Fibroblast of lung (primary cell): ENCODE measurements at regions not wholly inside any gene's neighbourhood (a gene's known extent, or its start where the extent isn't known, plus 50 kb on each side); places are given as distances from the start of the nearest gene placed in this dataset.

Experiments used
- DNase-seq, 2 donors: peaks; one replicate each; pipeline versions ENCODE4 v3.0.0 to v3.0.0-alpha.2; 2010; ENCODE audit warnings: low read depth in 2 of 2
- H2AFZ ChIP-seq: 2 replicates; pipeline ENCODE4 v1.5.1; 2012; ENCODE audit warnings: low read length, control low read depth, inconsistent platforms
- H3K27ac ChIP-seq: 2 replicates; pipeline ENCODE4 v1.5.1; 2011; ENCODE audit warnings: low read length, control low read depth; ENCODE audit not compliant: insufficient read depth
- H3K27me3 ChIP-seq: 2 replicates; pipeline ENCODE4 v1.5.1; 2011; ENCODE audit warnings: mild to moderate bottlenecking, low read length; ENCODE audit not compliant: control insufficient read depth, insufficient read depth
- H3K36me3 ChIP-seq: 2 replicates; pipeline ENCODE4 v1.5.1; 2011; ENCODE audit warnings: low read length; ENCODE audit not compliant: control insufficient read depth, insufficient read depth
- H3K4me1 ChIP-seq: 2 replicates; pipeline ENCODE4 v1.5.1; 2011; ENCODE audit warnings: low read length; ENCODE audit not compliant: control insufficient read depth, insufficient read depth; ENCODE audit errors: extremely low read depth
- H3K4me2 ChIP-seq: 2 replicates; pipeline ENCODE4 v1.5.1; 2011; ENCODE audit warnings: low read length, control low read depth; ENCODE audit not compliant: insufficient read depth; ENCODE audit errors: extremely low read depth
- H3K4me3 ChIP-seq, 4 experiments: fragments of 200-600 bp in 1 of 4; sonication (generic) in 1 of 4; replicated peaks in 1 of 4; 2 replicates each; pipeline ENCODE4 v1.5.1; 2011 to 2016; ENCODE audit warnings: low read length in 4 of 4, low read depth in 3 of 4, mild to moderate bottlenecking in 3 of 4, control low read depth in 2 of 4, inconsistent platforms in 1 of 4, mixed read lengths in 1 of 4; ENCODE audit not compliant: insufficient read depth in 1 of 4; ENCODE audit errors: control extremely low read depth in 1 of 4
- H3K79me2 ChIP-seq: 2 replicates; pipeline ENCODE4 v1.5.1; 2012; ENCODE audit warnings: mild to moderate bottlenecking, low read length, inconsistent platforms; ENCODE audit not compliant: control insufficient read depth, insufficient read depth
- H3K9ac ChIP-seq: 2 replicates; pipeline ENCODE4 v1.5.1; 2011; ENCODE audit warnings: mild to moderate bottlenecking, low read length, control low read depth; ENCODE audit not compliant: insufficient read depth
- H3K9me3 ChIP-seq: 2 replicates; pipeline ENCODE4 v1.5.1; 2012; ENCODE audit warnings: low read depth, low read length; ENCODE audit not compliant: control insufficient read depth, insufficient read depth
- H4K20me1 ChIP-seq: 2 replicates; pipeline ENCODE4 v1.5.1; 2011; ENCODE audit warnings: low read length; ENCODE audit not compliant: control insufficient read depth, insufficient read depth; ENCODE audit errors: extremely low read depth
- EZH2 ChIP-seq: IDR thresholded peaks from 2 replicates; pipeline ENCODE4 v1.5.1; 2012; ENCODE audit warnings: low read length, control low read depth, mild to moderate bottlenecking; ENCODE audit errors: missing control alignments
- TF ChIP-seq, protein P1 (sequence below), 2 donors: IDR thresholded peaks in 1 of 2; conservative IDR thresholded peaks in 1 of 2; 1 replicate in 1 of 2; 2 replicates in 1 of 2; pipeline ENCODE4 v1.5.1; 2011 to 2012; ENCODE audit warnings: low read length in 2 of 2, control low read depth in 1 of 2, inconsistent platforms in 1 of 2, low read depth in 1 of 2, mild to moderate bottlenecking in 1 of 2

DNA sequence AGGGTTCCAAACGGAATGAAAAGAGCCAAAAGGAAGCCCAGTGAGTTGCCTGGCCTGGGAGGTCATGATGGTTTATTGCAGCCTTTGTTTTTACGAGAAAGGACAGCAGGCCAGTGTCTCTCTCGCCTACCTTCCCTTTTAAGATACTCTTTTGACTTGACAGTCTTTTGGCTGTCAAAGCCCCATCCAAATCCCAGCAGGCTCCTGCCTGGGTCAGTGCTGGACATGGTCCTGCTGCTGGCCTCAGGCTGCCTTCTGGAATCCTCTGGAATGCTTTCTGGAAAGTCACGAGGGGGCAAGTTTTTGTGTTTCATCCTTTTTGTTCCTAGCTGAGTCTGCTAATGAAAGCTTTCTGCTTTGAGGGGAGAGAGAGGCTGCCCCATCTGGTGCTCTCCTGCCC, 444.8 kb downstream of the OLFM4 start:
- Histone ChIP-seq H3K9ac (no peak overlapping the region), H3K9me3 (no peaks in the 10 kb centered on the region), H3K27ac (no peak overlapping the region), H2AFZ (no peak overlapping the region), H3K4me3 (no peak overlapping the region), H3K36me3 (no peaks in the 10 kb centered on the region), H4K20me1 (no peaks in the 10 kb centered on the region), H3K4me2 (no peak overlapping the region), H3K27me3 (no peaks in the 10 kb centered on the region), H3K79me2 (no peaks in the 10 kb centered on the region), H3K4me1 (no peaks in the 10 kb centered on the region)
- TF ChIP-seq, protein P1, sequence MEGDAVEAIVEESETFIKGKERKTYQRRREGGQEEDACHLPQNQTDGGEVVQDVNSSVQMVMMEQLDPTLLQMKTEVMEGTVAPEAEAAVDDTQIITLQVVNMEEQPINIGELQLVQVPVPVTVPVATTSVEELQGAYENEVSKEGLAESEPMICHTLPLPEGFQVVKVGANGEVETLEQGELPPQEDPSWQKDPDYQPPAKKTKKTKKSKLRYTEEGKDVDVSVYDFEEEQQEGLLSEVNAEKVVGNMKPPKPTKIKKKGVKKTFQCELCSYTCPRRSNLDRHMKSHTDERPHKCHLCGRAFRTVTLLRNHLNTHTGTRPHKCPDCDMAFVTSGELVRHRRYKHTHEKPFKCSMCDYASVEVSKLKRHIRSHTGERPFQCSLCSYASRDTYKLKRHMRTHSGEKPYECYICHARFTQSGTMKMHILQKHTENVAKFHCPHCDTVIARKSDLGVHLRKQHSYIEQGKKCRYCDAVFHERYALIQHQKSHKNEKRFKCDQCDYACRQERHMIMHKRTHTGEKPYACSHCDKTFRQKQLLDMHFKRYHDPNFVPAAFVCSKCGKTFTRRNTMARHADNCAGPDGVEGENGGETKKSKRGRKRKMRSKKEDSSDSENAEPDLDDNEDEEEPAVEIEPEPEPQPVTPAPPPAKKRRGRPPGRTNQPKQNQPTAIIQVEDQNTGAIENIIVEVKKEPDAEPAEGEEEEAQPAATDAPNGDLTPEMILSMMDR (conservative IDR thresholded peaks at IDR 0.05 in 1 of 2, IDR thresholded peaks at IDR 0.05 in 1 of 2; ENCODE audit: low read depth in 1 of 2, low read length in 2 of 2), result no peak
- TF ChIP-seq EZH2, result no peak
- DNase-seq, result no peak

GRCh38 chr13:53474878-53475277, 446.3 kb downstream of the OLFM4 start:
- Histone ChIP-seq H4K20me1 (no peaks in the 10 kb centered on the region), H3K9ac (no peak overlapping the region), H3K36me3 (no peaks in the 10 kb centered on the region), H2AFZ (no peak overlapping the region), H3K4me1 (no peaks in the 10 kb centered on the region), H3K27me3 (no peaks in the 10 kb centered on the region), H3K79me2 (no peaks in the 10 kb centered on the region), H3K4me3 (no peak overlapping the region), H3K9me3 (no peaks in the 10 kb centered on the region), H3K27ac (no peak overlapping the region), H3K4me2 (no peak overlapping the region)
- TF ChIP-seq, protein P1 (conservative IDR thresholded peaks at IDR 0.05 in 1 of 2, IDR thresholded peaks at IDR 0.05 in 1 of 2; ENCODE audit: low read depth in 1 of 2, low read length in 2 of 2), result no peak
- no peak for TF ChIP-seq EZH2
- no peak for DNase-seq

- Histone ChIP-seq H3K9ac (no peak overlapping the region), H3K27me3 (no peaks in the 10 kb centered on the region), H3K4me2 (no peak overlapping the region), H3K36me3 (no peaks in the 10 kb centered on the region), H3K4me3 (no peak overlapping the region), H4K20me1 (no peaks in the 10 kb centered on the region), H2AFZ (no peak overlapping the region), H3K9me3 (no peaks in the 10 kb centered on the region), H3K79me2 (no peaks in the 10 kb centered on the region), H3K4me1 (no peaks in the 10 kb centered on the region), H3K27ac (no peak overlapping the region)
- TF ChIP-seq, protein P1 (conservative IDR thresholded peaks at IDR 0.05 in 1 of 2, IDR thresholded peaks at IDR 0.05 in 1 of 2; ENCODE audit: low read depth in 1 of 2, low read length in 2 of 2), result no peak
- no peak for TF ChIP-seq EZH2
- no peak for DNase-seq
Observed at GRCh38 chr13:53490752-53491151, 462.1 kb downstream of the OLFM4 start.
